ENCODE measurements at regions not wholly inside any gene's neighbourhood (a gene's known extent, or its start where the extent isn't known, plus 50 kb on each side); places are given as distances from the start of the nearest gene placed in this dataset.

DNA sequence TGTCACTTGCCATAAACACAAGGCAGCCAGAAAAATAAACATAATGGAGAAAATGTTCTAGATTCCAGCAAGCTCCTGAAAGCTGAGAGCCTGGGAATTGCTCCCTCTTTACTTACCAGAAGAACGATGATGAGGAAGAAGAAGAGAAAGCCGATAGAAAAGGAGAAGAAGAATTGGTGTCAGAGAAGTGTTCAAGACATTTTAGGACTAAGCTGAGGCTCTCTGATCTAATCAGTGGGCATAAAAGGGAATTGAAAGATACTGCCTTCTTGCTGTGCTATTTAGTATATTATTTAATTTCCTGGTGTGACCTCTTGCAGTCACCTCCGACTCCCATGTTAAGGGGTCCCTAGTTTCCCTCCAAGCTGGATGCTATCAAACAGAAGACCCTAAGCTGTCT is 316.6 kb upstream of the JARID2 start:
- Histone ChIP-seq H3K4me2 (ENCODE audit: insufficient read depth, low read length, poor library complexity, severe bottlenecking) (no peak overlapping the region), H2AFZ (ENCODE audit: low read length) (no peak overlapping the region), H2BK12ac (ENCODE audit: low read length) (no peak overlapping the region), H3K18ac (ENCODE audit: low read length) (no peak overlapping the region), H3K27ac (replicated peaks; ENCODE audit: low read length) (no peak overlapping the region), H2BK15ac (ENCODE audit: low read length) (no peak overlapping the region), H3K4ac (ENCODE audit: low read length) (no peak overlapping the region), H3K9ac (ENCODE audit: low read depth, low read length, poor library complexity) (no peak overlapping the region), H4K91ac (ENCODE audit: low read depth, low read length, poor library complexity) (no peak overlapping the region), H3K4me3 (ENCODE audit: low read length in 2 of 2) (no peak overlapping the region), H4K8ac (ENCODE audit: low read depth, low read length) (no peak overlapping the region), H3K9me3 (replicated peaks in 1 of 2; ENCODE audit: control insufficient read depth in 2 of 2, insufficient read depth in 1 of 2, low read depth in 1 of 2, low read length in 2 of 2) (no peaks in the 10 kb centered on the region), H3K27me3 (ENCODE audit: control insufficient read depth in 3 of 3, insufficient read depth in 3 of 3, low read depth in 1 of 3, low read length in 3 of 3) (no peaks in the 10 kb centered on the region), H3K36me3 (replicated peaks in 1 of 2; ENCODE audit: control insufficient read depth in 2 of 2, insufficient read depth in 2 of 2, low read length in 2 of 2) (no peaks in the 10 kb centered on the region), H3K4me1 (ENCODE audit: control insufficient read depth in 2 of 2, insufficient read depth in 1 of 2, low read depth in 1 of 2, low read length in 2 of 2) (peaks cover 16 to 17% of the 10 kb centered on the region in 2 donors), H2BK120ac (ENCODE audit: low read depth, low read length) (no peak overlapping the region), H3K14ac (ENCODE audit: low read length) (no peak overlapping the region), H3K23ac (ENCODE audit: low read depth, low read length, poor library complexity) (no peak overlapping the region), H2AK5ac (ENCODE audit: low read depth, low read length) (no peak overlapping the region), H3K79me1 (ENCODE audit: low read depth, low read length) (no peaks in the 10 kb centered on the region), H2BK5ac (ENCODE audit: low read length) (no peak overlapping the region)
- no CpG with 5 or more reads among the region's 3 CpGs for WGBS, 2 donors (ENCODE audit: extremely low coverage in 2 of 2, insufficient read length in 2 of 2, insufficient replicate concordance in 1 of 2)
- no peak for DNase-seq (ENCODE audit: low spot score)

DNA sequence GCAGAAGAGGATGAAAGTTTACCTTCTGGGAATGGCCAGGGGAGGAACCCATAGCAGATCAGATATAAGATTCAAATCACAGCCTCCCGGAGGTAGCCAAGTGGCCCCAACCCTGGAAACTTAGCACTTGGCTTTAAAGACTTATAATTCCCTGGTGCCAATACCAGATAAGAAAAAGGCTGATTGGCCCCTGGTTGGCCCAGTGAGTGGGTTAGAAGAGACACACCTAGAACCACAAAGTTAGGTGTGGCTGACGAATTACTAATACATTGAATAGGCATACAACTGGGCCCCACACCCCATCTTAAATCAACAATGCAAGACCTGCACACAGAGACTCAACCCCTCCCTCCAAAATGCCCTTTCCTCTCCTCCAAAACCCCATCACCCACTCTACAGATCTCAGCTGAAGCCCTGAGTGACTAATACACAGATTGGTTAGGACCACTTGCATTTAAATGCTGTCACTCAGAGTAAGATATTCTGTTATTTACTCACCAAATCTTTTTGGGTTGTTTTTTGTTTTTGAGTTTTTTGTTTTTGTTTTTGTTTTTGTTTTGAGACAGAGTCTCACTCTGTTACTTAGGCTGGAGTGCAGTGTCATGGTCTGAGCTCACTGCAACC is 315.4 kb upstream of the JARID2 start:
- H3K4ac ChIP-seq (ENCODE audit: low read length), result no peak overlapping the region
- no peak overlapping the region for H2BK5ac ChIP-seq (ENCODE audit: low read length)
- no peaks in the 10 kb centered on the region for H3K9me3 ChIP-seq (replicated peaks in 1 of 2; ENCODE audit: control insufficient read depth in 2 of 2, insufficient read depth in 1 of 2, low read depth in 1 of 2, low read length in 2 of 2)
- no peak overlapping the region for H3K14ac ChIP-seq (ENCODE audit: low read length)
- no peak overlapping the region for H2AFZ ChIP-seq (ENCODE audit: low read length)
- H3K27ac ChIP-seq (replicated peaks; ENCODE audit: low read length), result no peak overlapping the region
- no peaks in the 10 kb centered on the region for H3K79me1 ChIP-seq (ENCODE audit: low read depth, low read length)
- H3K4me3 ChIP-seq (ENCODE audit: low read length in 2 of 2), result no peak overlapping the region
- no peaks in the 10 kb centered on the region for H3K36me3 ChIP-seq (replicated peaks in 1 of 2; ENCODE audit: control insufficient read depth in 2 of 2, insufficient read depth in 2 of 2, low read length in 2 of 2)
- H3K4me2 ChIP-seq (ENCODE audit: insufficient read depth, low read length, poor library complexity, severe bottlenecking), result no peak overlapping the region
- no peak overlapping the region for H3K18ac ChIP-seq (ENCODE audit: low read length)
- no peak overlapping the region for H2BK12ac ChIP-seq (ENCODE audit: low read length)
- WGBS, 2 donors (ENCODE audit: extremely low coverage in 2 of 2, insufficient read length in 2 of 2, insufficient replicate concordance in 1 of 2), result no CpG with 5 or more reads among the region's 2 CpGs
- H3K23ac ChIP-seq (ENCODE audit: low read depth, low read length, poor library complexity), result no peak overlapping the region
- no peak overlapping the region for H4K91ac ChIP-seq (ENCODE audit: low read depth, low read length, poor library complexity)
- H2AK5ac ChIP-seq (ENCODE audit: low read depth, low read length), result no peak overlapping the region
- no peak for DNase-seq (ENCODE audit: low spot score)
- H3K9ac ChIP-seq (ENCODE audit: low read depth, low read length, poor library complexity), result no peak overlapping the region
- H2BK120ac ChIP-seq (ENCODE audit: low read depth, low read length), result no peak overlapping the region
- no peak overlapping the region for H4K8ac ChIP-seq (ENCODE audit: low read depth, low read length)
- H3K27me3 ChIP-seq (ENCODE audit: control insufficient read depth in 3 of 3, insufficient read depth in 3 of 3, low read depth in 1 of 3, low read length in 3 of 3), result no peaks in the 10 kb centered on the region
- H3K4me1 ChIP-seq (ENCODE audit: control insufficient read depth in 2 of 2, insufficient read depth in 1 of 2, low read depth in 1 of 2, low read length in 2 of 2), result peaks cover 10% of the 10 kb centered on the region in 2 donors
- no peak overlapping the region for H2BK15ac ChIP-seq (ENCODE audit: low read length)

DNA sequence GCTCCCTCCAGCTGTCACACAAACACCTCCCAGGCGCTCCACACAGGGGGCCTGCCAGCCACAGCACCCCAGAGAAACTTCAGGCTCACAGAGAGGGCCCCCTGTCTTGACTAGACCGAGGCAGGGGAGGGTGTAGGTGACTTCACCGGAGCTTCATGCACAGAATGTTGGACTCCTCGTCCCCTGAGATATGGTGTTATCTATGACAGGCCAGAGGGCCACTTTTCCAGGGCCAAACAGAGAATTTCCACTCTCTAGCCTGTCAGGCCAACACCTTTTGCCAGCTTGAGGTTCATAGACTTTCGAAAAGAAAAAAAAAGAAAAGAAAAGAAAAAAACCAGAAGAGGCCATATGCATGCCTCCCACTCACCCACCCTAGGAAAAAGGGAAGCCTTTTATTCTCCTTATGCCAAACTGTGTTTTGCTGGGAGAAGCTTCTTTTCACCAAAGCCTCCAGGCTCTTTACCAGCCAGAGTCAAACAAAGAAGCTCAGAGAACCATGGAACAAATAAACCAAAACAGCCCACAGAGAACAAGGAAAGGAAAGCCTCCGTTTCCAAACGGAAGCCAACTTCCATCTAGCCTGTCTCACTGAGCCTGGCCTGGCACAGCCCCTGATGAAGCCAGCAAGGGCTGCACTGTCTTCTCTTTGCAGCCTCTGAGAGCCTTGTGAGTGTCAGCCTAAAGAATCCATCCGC is 313.2 kb upstream of the JARID2 start:
- DNase-seq (ENCODE audit: low spot score), result peak; percentile 23
- WGBS, 2 donors (ENCODE audit: extremely low coverage in 2 of 2, insufficient read length in 2 of 2, insufficient replicate concordance in 1 of 2), result no CpG with 5 or more reads among the region's 8 CpGs
- Histone ChIP-seq H3K4me2 (ENCODE audit: insufficient read depth, low read length, poor library complexity, severe bottlenecking) (no peak overlapping the region), H3K23ac (ENCODE audit: low read depth, low read length, poor library complexity) (no peak overlapping the region), H3K79me1 (ENCODE audit: low read depth, low read length) (no peaks in the 10 kb centered on the region), H2BK12ac (ENCODE audit: low read length) (no peak overlapping the region), H3K4me1 (ENCODE audit: control insufficient read depth in 2 of 2, insufficient read depth in 1 of 2, low read depth in 1 of 2, low read length in 2 of 2) (peaks cover 10% of the 10 kb centered on the region in 2 donors), H2AK5ac (ENCODE audit: low read depth, low read length) (peak overlapping the region; percentile 31), H2BK15ac (ENCODE audit: low read length) (no peak overlapping the region), H2BK5ac (ENCODE audit: low read length) (no peak overlapping the region), H3K4ac (ENCODE audit: low read length) (no peak overlapping the region), H3K14ac (ENCODE audit: low read length) (peak overlapping the region; percentile 84), H3K9me3 (replicated peaks in 1 of 2; ENCODE audit: control insufficient read depth in 2 of 2, insufficient read depth in 1 of 2, low read depth in 1 of 2, low read length in 2 of 2) (no peaks in the 10 kb centered on the region), H3K27ac (replicated peaks; ENCODE audit: low read length) (peak overlapping the region; percentile 50), H2AFZ (ENCODE audit: low read length) (peak overlapping the region; percentile 92), H3K9ac (ENCODE audit: low read depth, low read length, poor library complexity) (no peak overlapping the region), H3K4me3 (ENCODE audit: low read length in 2 of 2) (no peak overlapping the region), H4K91ac (ENCODE audit: low read depth, low read length, poor library complexity) (no peak overlapping the region), H3K18ac (ENCODE audit: low read length) (peak overlapping the region; percentile 89), H3K36me3 (replicated peaks in 1 of 2; ENCODE audit: control insufficient read depth in 2 of 2, insufficient read depth in 2 of 2, low read length in 2 of 2) (no peaks in the 10 kb centered on the region), H2BK120ac (ENCODE audit: low read depth, low read length) (no peak overlapping the region), H3K27me3 (ENCODE audit: control insufficient read depth in 3 of 3, insufficient read depth in 3 of 3, low read depth in 1 of 3, low read length in 3 of 3) (no peaks in the 10 kb centered on the region), H4K8ac (ENCODE audit: low read depth, low read length) (no peak overlapping the region)

DNA sequence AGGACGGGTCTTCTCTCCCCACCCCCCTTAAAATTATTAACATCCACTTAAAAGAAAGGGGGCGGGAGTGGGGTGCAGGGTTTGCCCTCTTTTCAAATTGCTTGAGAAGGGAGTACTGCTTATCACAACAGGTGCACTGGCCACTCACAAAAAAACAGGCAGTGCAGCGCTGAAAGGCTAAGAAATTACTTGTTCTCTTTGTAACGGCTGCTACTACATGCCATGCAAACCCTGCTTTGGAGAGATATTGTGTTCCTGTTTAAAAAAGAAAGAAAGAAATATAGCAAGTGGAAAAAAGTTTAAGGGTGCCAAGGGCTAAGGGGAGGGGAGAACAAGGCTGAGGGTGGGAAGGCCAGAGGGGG is 312.7 kb upstream of the JARID2 start:
- Histone ChIP-seq H3K23ac (ENCODE audit: low read depth, low read length, poor library complexity) (no peak overlapping the region), H3K4me1 (ENCODE audit: control insufficient read depth in 2 of 2, insufficient read depth in 1 of 2, low read depth in 1 of 2, low read length in 2 of 2) (peaks cover 10% of the 10 kb centered on the region in 2 donors), H4K91ac (ENCODE audit: low read depth, low read length, poor library complexity) (no peak overlapping the region), H3K4ac (ENCODE audit: low read length) (no peak overlapping the region), H3K27me3 (ENCODE audit: control insufficient read depth in 3 of 3, insufficient read depth in 3 of 3, low read depth in 1 of 3, low read length in 3 of 3) (no peaks in the 10 kb centered on the region), H3K9ac (ENCODE audit: low read depth, low read length, poor library complexity) (no peak overlapping the region), H3K9me3 (replicated peaks in 1 of 2; ENCODE audit: control insufficient read depth in 2 of 2, insufficient read depth in 1 of 2, low read depth in 1 of 2, low read length in 2 of 2) (no peaks in the 10 kb centered on the region), H3K4me2 (ENCODE audit: insufficient read depth, low read length, poor library complexity, severe bottlenecking) (no peak overlapping the region), H2BK15ac (ENCODE audit: low read length) (no peak overlapping the region), H3K27ac (replicated peaks; ENCODE audit: low read length) (peak overlapping the region; percentile 50), H3K18ac (ENCODE audit: low read length) (no peak overlapping the region), H2BK12ac (ENCODE audit: low read length) (no peak overlapping the region), H3K14ac (ENCODE audit: low read length) (no peak overlapping the region), H3K79me1 (ENCODE audit: low read depth, low read length) (no peaks in the 10 kb centered on the region), H2BK5ac (ENCODE audit: low read length) (no peak overlapping the region), H3K36me3 (replicated peaks in 1 of 2; ENCODE audit: control insufficient read depth in 2 of 2, insufficient read depth in 2 of 2, low read length in 2 of 2) (no peaks in the 10 kb centered on the region), H4K8ac (ENCODE audit: low read depth, low read length) (no peak overlapping the region), H2AFZ (ENCODE audit: low read length) (peak overlapping the region; percentile 92), H3K4me3 (ENCODE audit: low read length in 2 of 2) (no peak overlapping the region), H2AK5ac (ENCODE audit: low read depth, low read length) (no peak overlapping the region), H2BK120ac (ENCODE audit: low read depth, low read length) (no peak overlapping the region)
- no peak for DNase-seq (ENCODE audit: low spot score)
- no CpG with 5 or more reads among the region's 4 CpGs for WGBS, 2 donors (ENCODE audit: extremely low coverage in 2 of 2, insufficient read length in 2 of 2, insufficient replicate concordance in 1 of 2)
